Glutamatergic neuron (in vitro differentiated cells): ENCODE measurements at regions not wholly inside any gene's neighbourhood (a gene's known extent, or its start where the extent isn't known, plus 50 kb on each side); places are given as distances from the start of the nearest gene placed in this dataset.

Source experiments
- DNase-seq: peaks from one replicate; pipeline ENCODE4 v3.0.0; 2022
- H3K27ac Mint-ChIP-seq: one replicate; pipeline ENCODE4 v1.8.0; 2020; ENCODE audit warnings: mild to moderate bottlenecking, mixed read lengths, inconsistent platforms; ENCODE audit not compliant: unreplicated experiment
- H3K27me3 Mint-ChIP-seq: one replicate; pipeline ENCODE4 v1.8.0; 2020; ENCODE audit warnings: mild to moderate bottlenecking, moderate library complexity, mixed read lengths, inconsistent platforms; ENCODE audit not compliant: unreplicated experiment
- H3K36me3 Mint-ChIP-seq: one replicate; pipeline ENCODE4 v1.8.0; 2020; ENCODE audit warnings: mild to moderate bottlenecking, mixed read lengths, inconsistent platforms; ENCODE audit not compliant: unreplicated experiment
- H3K4me1 Mint-ChIP-seq: one replicate; pipeline ENCODE4 v1.8.0; 2020; ENCODE audit warnings: mild to moderate bottlenecking, low read depth, mixed read lengths, inconsistent platforms; ENCODE audit not compliant: unreplicated experiment
- H3K4me3 Mint-ChIP-seq: one replicate; pipeline ENCODE4 v1.8.0; 2020; ENCODE audit warnings: mild to moderate bottlenecking, mixed read lengths, inconsistent platforms; ENCODE audit not compliant: unreplicated experiment
- H3K9me3 Mint-ChIP-seq: one replicate; pipeline ENCODE4 v1.8.0; 2020; ENCODE audit warnings: mild to moderate bottlenecking, moderate library complexity, mixed read lengths, inconsistent platforms; ENCODE audit not compliant: unreplicated experiment
- CTCF ChIP-seq: fragments of 200-600 bp; sonication (generic); IDR thresholded peaks from one replicate; pipeline ENCODE4 v1.5.0; 2021; ENCODE audit not compliant: partially characterized antibody, unreplicated experiment

GRCh38 chr13:109309625-109310363 lies 476.6 kb downstream of the IRS2 start:
- no peaks in the 10 kb centered on the region for H3K27me3 Mint-ChIP-seq
- no peak for DNase-seq
- no peak for TF ChIP-seq CTCF
- H3K9me3 Mint-ChIP-seq = peaks cover 4% of the 10 kb centered on the region
- H3K27ac Mint-ChIP-seq = no peak overlapping the region
- H3K4me3 Mint-ChIP-seq = no peak overlapping the region
- peaks cover 4% of the 10 kb centered on the region for H3K36me3 Mint-ChIP-seq
- H3K4me1 Mint-ChIP-seq = peaks cover 9% of the 10 kb centered on the region

- no peak for TF ChIP-seq CTCF
- Mint-ChIP-seq H3K27me3 (peaks cover 2% of the 10 kb centered on the region), H3K4me3 (no peak overlapping the region), H3K36me3 (peaks cover under 1% of the 10 kb centered on the region), H3K9me3 (peaks cover 4% of the 10 kb centered on the region), H3K4me1 (peaks cover 12% of the 10 kb centered on the region), H3K27ac (no peak overlapping the region)
- no peak for DNase-seq
Measured at GRCh38 chr13:109307027-109307426, 479.4 kb downstream of the IRS2 start.

GRCh38 chr13:109301726-109302125 lies 484.7 kb downstream of the IRS2 start:
- peak; percentile 82 for DNase-seq
- Mint-ChIP-seq H3K27me3 (peaks cover 14% of the 10 kb centered on the region), H3K4me3 (peak overlapping the region; percentile 76), H3K4me1 (peaks cover 29% of the 10 kb centered on the region), H3K27ac (peak overlapping the region; percentile 100), H3K9me3 (peaks cover 20% of the 10 kb centered on the region), H3K36me3 (peaks cover 12% of the 10 kb centered on the region)
- no peak for TF ChIP-seq CTCF

- Mint-ChIP-seq H3K4me3 (peak overlapping the region; percentile 31), H3K27ac (peak overlapping the region; percentile 100), H3K36me3 (peaks cover 12% of the 10 kb centered on the region), H3K9me3 (peaks cover 20% of the 10 kb centered on the region), H3K4me1 (peaks cover 29% of the 10 kb centered on the region), H3K27me3 (peaks cover 14% of the 10 kb centered on the region)
- peak; percentile 54 for DNase-seq
- TF ChIP-seq CTCF = no peak
Measured at GRCh38 chr13:109301276-109301675, 485.1 kb downstream of the IRS2 start.

GRCh38 chr13:109297628-109298027 lies 488.8 kb downstream of the IRS2 start:
- TF ChIP-seq CTCF = no peak
- Mint-ChIP-seq H3K36me3 (peaks cover 12% of the 10 kb centered on the region), H3K27me3 (peaks cover 14% of the 10 kb centered on the region), H3K4me1 (peaks cover 22% of the 10 kb centered on the region), H3K27ac (no peak overlapping the region), H3K4me3 (no peak overlapping the region), H3K9me3 (peaks cover 26% of the 10 kb centered on the region)
- DNase-seq = no peak
